ENCODE measurements at regions not wholly inside any gene's neighbourhood (a gene's known extent, or its start where the extent isn't known, plus 50 kb on each side); places are given as distances from the start of the nearest gene placed in this dataset.

DNA sequence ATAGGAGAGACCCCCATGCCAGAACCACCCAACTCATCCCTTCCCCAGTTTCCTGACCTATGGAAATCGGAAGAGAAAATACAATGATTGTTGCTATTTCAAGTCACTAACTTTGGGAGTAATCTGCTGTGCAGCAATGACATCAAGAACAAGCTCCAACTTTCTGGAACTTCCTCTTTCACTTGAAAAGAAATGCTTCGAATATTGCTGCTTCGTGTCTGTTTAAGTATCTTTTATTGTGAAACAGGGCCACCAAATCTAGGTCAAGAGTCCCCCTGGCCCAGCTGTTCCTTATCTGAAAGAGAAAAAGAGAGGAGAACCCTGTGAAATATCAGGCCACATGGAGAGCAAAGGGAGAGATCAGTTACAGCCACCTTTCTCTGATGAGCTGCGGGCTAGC is 59.4 kb upstream of the DNAH5 start (continued):
- TF ChIP-seq, protein P1, sequence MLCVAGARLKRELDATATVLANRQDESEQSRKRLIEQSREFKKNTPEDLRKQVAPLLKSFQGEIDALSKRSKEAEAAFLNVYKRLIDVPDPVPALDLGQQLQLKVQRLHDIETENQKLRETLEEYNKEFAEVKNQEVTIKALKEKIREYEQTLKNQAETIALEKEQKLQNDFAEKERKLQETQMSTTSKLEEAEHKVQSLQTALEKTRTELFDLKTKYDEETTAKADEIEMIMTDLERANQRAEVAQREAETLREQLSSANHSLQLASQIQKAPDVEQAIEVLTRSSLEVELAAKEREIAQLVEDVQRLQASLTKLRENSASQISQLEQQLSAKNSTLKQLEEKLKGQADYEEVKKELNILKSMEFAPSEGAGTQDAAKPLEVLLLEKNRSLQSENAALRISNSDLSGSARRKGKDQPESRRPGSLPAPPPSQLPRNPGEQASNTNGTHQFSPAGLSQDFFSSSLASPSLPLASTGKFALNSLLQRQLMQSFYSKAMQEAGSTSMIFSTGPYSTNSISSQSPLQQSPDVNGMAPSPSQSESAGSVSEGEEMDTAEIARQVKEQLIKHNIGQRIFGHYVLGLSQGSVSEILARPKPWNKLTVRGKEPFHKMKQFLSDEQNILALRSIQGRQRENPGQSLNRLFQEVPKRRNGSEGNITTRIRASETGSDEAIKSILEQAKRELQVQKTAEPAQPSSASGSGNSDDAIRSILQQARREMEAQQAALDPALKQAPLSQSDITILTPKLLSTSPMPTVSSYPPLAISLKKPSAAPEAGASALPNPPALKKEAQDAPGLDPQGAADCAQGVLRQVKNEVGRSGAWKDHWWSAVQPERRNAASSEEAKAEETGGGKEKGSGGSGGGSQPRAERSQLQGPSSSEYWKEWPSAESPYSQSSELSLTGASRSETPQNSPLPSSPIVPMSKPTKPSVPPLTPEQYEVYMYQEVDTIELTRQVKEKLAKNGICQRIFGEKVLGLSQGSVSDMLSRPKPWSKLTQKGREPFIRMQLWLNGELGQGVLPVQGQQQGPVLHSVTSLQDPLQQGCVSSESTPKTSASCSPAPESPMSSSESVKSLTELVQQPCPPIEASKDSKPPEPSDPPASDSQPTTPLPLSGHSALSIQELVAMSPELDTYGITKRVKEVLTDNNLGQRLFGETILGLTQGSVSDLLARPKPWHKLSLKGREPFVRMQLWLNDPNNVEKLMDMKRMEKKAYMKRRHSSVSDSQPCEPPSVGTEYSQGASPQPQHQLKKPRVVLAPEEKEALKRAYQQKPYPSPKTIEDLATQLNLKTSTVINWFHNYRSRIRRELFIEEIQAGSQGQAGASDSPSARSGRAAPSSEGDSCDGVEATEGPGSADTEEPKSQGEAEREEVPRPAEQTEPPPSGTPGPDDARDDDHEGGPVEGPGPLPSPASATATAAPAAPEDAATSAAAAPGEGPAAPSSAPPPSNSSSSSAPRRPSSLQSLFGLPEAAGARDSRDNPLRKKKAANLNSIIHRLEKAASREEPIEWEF (IDR thresholded peaks at IDR 0.05; ENCODE audit: insufficient replicate concordance, low read depth, low read length): no peak

DNA sequence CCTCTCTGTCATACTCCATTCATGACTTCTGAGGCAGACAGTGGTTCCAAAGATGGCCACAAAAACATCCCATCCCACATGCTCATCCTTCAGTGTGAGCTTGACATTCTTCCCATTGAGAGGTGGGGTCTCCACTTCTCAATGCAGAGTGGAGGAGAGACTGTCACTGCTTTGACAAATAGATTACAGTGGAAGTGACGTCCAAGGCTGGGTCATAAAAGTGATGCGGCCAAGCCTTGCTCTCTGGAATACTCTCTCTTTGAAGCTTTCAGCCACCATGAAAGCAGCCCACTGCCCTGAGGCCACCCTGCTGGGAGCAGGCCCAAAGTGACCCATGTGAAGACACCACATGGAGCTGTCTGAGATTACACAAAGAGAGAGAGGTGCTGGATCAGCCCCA is 59.0 kb upstream of the DNAH5 start:
- CTCF ChIA-PET: no interaction called here
- Histone ChIP-seq H3K9me3 (replicated peaks; ENCODE audit: control insufficient read depth, insufficient read depth, low read length) (no peaks in the 10 kb centered on the region; the same call in 2 of the 3 replicates), H3K4me3 (no peak overlapping the region), H4K20me1 (ENCODE audit: control insufficient read depth, insufficient read depth) (no peaks in the 10 kb centered on the region), H2AFZ (ENCODE audit: control insufficient read depth, low read depth, low read length) (no peak overlapping the region), H3K4me1 (ENCODE audit: control insufficient read depth, insufficient read depth, low read length) (no peaks in the 10 kb centered on the region), H3K9ac (ENCODE audit: control insufficient read depth, insufficient read depth, low read length) (no peak overlapping the region), H3K36me3 (ENCODE audit: control insufficient read depth in 2 of 2, insufficient read depth in 2 of 2, low read length in 1 of 2) (no peaks in the 10 kb centered on the region), H3K4me2 (ENCODE audit: control insufficient read depth, insufficient read depth) (no peak overlapping the region), H3K27me3 (replicated peaks in 1 of 2; ENCODE audit: control insufficient read depth in 2 of 2, insufficient read depth in 2 of 2, low read length in 1 of 2) (no peaks in the 10 kb centered on the region), H3K27ac (ENCODE audit: control insufficient read depth, insufficient read depth) (no peak overlapping the region), H3K79me2 (ENCODE audit: control insufficient read depth, insufficient read depth, low read length) (no peaks in the 10 kb centered on the region)
- intact Hi-C loops (cut with micrococcal nuclease; ENCODE audit: unreplicated experiment) (no loop called here), in situ Hi-C loops (cut with MboI) (no loop called here)
- RAD21 ChIA-PET (ENCODE audit: unreplicated experiment): no interaction called here
- no TSS peak for BruUV-seq (replicated peaks)
- no peak for DNase-seq (ENCODE audit: low read depth, low spot score)
- no peak for FAIRE-seq
- POLR2A ChIA-PET: no interaction called here
- ATAC-seq: no peak
- WGBS (ENCODE audit: insufficient coverage, insufficient replicate concordance, low lambda C conversion rate, missing lambda C conversion rate): 62% methylated on average over 2 of the region's 2 CpGs
- SMC1A ChIA-PET (ENCODE audit: uncharacterized antibody, unreplicated experiment): no interaction called here
- TF ChIP-seq, protein P2, sequence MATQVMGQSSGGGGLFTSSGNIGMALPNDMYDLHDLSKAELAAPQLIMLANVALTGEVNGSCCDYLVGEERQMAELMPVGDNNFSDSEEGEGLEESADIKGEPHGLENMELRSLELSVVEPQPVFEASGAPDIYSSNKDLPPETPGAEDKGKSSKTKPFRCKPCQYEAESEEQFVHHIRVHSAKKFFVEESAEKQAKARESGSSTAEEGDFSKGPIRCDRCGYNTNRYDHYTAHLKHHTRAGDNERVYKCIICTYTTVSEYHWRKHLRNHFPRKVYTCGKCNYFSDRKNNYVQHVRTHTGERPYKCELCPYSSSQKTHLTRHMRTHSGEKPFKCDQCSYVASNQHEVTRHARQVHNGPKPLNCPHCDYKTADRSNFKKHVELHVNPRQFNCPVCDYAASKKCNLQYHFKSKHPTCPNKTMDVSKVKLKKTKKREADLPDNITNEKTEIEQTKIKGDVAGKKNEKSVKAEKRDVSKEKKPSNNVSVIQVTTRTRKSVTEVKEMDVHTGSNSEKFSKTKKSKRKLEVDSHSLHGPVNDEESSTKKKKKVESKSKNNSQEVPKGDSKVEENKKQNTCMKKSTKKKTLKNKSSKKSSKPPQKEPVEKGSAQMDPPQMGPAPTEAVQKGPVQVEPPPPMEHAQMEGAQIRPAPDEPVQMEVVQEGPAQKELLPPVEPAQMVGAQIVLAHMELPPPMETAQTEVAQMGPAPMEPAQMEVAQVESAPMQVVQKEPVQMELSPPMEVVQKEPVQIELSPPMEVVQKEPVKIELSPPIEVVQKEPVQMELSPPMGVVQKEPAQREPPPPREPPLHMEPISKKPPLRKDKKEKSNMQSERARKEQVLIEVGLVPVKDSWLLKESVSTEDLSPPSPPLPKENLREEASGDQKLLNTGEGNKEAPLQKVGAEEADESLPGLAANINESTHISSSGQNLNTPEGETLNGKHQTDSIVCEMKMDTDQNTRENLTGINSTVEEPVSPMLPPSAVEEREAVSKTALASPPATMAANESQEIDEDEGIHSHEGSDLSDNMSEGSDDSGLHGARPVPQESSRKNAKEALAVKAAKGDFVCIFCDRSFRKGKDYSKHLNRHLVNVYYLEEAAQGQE (IDR thresholded peaks at IDR 0.05; ENCODE audit: low read depth, low read length): no peak
- TF ChIP-seq KDM1A (IDR thresholded peaks at IDR 0.05; ENCODE audit: borderline replicate concordance) (no peak), MYC (IDR thresholded peaks at IDR 0.05; ENCODE audit: insufficient read depth, insufficient read length, insufficient replicate concordance, low read length, severe bottlenecking) (no peak)
- TF ChIP-seq, protein P3, sequence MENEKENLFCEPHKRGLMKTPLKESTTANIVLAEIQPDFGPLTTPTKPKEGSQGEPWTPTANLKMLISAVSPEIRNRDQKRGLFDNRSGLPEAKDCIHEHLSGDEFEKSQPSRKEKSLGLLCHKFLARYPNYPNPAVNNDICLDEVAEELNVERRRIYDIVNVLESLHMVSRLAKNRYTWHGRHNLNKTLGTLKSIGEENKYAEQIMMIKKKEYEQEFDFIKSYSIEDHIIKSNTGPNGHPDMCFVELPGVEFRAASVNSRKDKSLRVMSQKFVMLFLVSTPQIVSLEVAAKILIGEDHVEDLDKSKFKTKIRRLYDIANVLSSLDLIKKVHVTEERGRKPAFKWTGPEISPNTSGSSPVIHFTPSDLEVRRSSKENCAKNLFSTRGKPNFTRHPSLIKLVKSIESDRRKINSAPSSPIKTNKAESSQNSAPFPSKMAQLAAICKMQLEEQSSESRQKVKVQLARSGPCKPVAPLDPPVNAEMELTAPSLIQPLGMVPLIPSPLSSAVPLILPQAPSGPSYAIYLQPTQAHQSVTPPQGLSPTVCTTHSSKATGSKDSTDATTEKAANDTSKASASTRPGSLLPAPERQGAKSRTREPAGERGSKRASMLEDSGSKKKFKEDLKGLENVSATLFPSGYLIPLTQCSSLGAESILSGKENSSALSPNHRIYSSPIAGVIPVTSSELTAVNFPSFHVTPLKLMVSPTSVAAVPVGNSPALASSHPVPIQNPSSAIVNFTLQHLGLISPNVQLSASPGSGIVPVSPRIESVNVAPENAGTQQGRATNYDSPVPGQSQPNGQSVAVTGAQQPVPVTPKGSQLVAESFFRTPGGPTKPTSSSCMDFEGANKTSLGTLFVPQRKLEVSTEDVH (IDR thresholded peaks at IDR 0.05; ENCODE audit: low read depth, partially characterized antibody): no peak
- TF ChIP-seq, protein P4, sequence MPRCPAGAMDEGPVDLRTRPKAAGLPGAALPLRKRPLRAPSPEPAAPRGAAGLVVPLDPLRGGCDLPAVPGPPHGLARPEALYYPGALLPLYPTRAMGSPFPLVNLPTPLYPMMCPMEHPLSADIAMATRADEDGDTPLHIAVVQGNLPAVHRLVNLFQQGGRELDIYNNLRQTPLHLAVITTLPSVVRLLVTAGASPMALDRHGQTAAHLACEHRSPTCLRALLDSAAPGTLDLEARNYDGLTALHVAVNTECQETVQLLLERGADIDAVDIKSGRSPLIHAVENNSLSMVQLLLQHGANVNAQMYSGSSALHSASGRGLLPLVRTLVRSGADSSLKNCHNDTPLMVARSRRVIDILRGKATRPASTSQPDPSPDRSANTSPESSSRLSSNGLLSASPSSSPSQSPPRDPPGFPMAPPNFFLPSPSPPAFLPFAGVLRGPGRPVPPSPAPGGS (IDR thresholded peaks at IDR 0.05; ENCODE audit: borderline replicate concordance, insufficient read depth, low read depth, low read length, poor library complexity, severe bottlenecking): no peak
